Fibroblast of villous mesenchyme (primary cell): ENCODE measurements at regions not wholly inside any gene's neighbourhood (a gene's known extent, or its start where the extent isn't known, plus 50 kb on each side); places are given as distances from the start of the nearest gene placed in this dataset.
"Not testable (repeated sequence)": the region's sequence is repeated elsewhere in the genome, so short reads cannot be mapped to it uniquely, and the experiment has no call there.

Experiments used
- DNase-seq: peaks from one replicate; pipeline ENCODE4 v3.0.0-alpha.2; 2010; ENCODE audit warnings: low read depth
- H3K4me3 ChIP-seq: 2 replicates; pipeline ENCODE4 v1.5.1; 2011; ENCODE audit warnings: low read depth, mild to moderate bottlenecking, low read length
- TF ChIP-seq, protein P1 (sequence below): IDR thresholded peaks from 2 replicates; pipeline ENCODE4 v1.5.1; 2012; ENCODE audit warnings: low read depth, mild to moderate bottlenecking, low read length; ENCODE audit not compliant: insufficient read depth

GRCh38 chr16:48955837-48956236 lies 325.8 kb downstream of the CBLN1 start:
- DNase-seq = no peak
- H3K4me3 ChIP-seq = no peak overlapping the region
- TF ChIP-seq, protein P1, sequence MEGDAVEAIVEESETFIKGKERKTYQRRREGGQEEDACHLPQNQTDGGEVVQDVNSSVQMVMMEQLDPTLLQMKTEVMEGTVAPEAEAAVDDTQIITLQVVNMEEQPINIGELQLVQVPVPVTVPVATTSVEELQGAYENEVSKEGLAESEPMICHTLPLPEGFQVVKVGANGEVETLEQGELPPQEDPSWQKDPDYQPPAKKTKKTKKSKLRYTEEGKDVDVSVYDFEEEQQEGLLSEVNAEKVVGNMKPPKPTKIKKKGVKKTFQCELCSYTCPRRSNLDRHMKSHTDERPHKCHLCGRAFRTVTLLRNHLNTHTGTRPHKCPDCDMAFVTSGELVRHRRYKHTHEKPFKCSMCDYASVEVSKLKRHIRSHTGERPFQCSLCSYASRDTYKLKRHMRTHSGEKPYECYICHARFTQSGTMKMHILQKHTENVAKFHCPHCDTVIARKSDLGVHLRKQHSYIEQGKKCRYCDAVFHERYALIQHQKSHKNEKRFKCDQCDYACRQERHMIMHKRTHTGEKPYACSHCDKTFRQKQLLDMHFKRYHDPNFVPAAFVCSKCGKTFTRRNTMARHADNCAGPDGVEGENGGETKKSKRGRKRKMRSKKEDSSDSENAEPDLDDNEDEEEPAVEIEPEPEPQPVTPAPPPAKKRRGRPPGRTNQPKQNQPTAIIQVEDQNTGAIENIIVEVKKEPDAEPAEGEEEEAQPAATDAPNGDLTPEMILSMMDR = no peak

GRCh38 chr16:48951621-48952125 lies 330.0 kb downstream of the CBLN1 start:
- not testable (repeated sequence) for H3K4me3 ChIP-seq, DNase-seq

GRCh38 chr16:48950184-48950583 lies 331.5 kb downstream of the CBLN1 start:
- TF ChIP-seq, protein P1 = no peak
- no peak for DNase-seq

GRCh38 chr16:48949636-48950035 lies 332.0 kb downstream of the CBLN1 start:
- TF ChIP-seq, protein P1 = no peak
- H3K4me3 ChIP-seq = no peak overlapping the region
- no peak for DNase-seq

More at GRCh38 chr16:48950184-48950583, 331.5 kb downstream of the CBLN1 start:
- H3K4me3 ChIP-seq = no peak overlapping the region

DNA sequence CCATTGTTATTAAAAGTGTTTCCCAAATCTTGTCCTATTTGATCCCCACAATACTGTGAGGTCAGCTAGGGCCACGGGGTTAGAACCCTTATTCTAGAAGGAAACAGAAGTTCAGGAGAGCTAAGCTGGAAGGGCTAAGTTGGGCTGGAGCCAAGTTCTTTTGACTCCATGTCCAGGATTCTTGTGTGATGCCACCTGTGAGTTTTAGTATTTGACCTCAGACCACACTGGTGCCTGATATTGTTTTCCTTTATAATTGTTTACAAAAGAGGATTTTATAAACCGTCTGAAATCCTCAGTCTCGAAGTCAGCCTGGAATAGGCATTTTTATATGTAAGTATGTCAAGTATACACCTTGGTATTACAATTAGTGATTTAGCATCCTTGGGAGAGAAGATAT lies 332.7 kb downstream of the CBLN1 start:
- H3K4me3 ChIP-seq = no peak overlapping the region
- TF ChIP-seq, protein P1 = no peak
- no peak for DNase-seq

- DNase-seq = no peak
- H3K4me3 ChIP-seq = no peak overlapping the region
- TF ChIP-seq, protein P1 = no peak
Observed at GRCh38 chr16:48947371-48947713, 334.3 kb downstream of the CBLN1 start.

GRCh38 chr16:48946686-48947370 lies 334.8 kb downstream of the CBLN1 start:
- H3K4me3 ChIP-seq = no peak overlapping the region
- TF ChIP-seq, protein P1 = no peak
- no peak for DNase-seq
